HTR-8/SVneo (cell line): ENCODE measurements at regions not wholly inside any gene's neighbourhood (a gene's known extent, or its start where the extent isn't known, plus 50 kb on each side); places are given as distances from the start of the nearest gene placed in this dataset.

Experiments
- DNase-seq: peaks from one replicate; pipeline ENCODE4 v3.0.0; 2011; ENCODE audit warnings: low spot score, mixed read lengths; ENCODE audit not compliant: insufficient read length
- FAIRE-seq: peaks from 2 replicates; lab custom pipeline; 2011; peaks lifted over from hg19 to GRCh38; lab: Jason Lieb, UNC

DNA sequence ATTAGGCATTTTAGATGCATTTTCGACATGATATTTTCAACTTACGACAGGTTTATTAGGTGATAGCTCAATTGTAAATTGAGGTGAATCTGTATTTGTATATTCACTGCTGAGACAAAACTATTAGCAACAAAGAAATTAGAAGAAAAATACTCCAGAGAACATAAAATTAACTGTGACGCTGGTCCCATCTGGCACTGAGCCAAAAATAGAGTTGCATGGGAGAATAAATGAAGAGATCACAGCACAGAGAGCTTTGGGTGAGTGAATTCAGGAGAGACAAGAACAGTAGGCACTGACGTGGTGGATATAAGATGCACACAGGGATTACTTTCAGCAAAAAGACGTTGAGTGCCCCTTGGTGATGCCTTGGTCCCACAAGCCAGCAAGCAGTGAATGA lies 306.2 kb upstream of the RAB6C start:
- DNase-seq = no peak
- no peak for FAIRE-seq

GRCh38 chr2:129673847-129674711 lies 305.4 kb upstream of the RAB6C start:
- FAIRE-seq (no peak), DNase-seq (no peak)

GRCh38 chr2:129678751-129679150 lies 300.7 kb upstream of the RAB6C start:
- DNase-seq = no peak
- FAIRE-seq = no peak

- DNase-seq = no peak
- FAIRE-seq = no peak
Measured at GRCh38 chr2:129681788-129682187, 297.7 kb upstream of the RAB6C start.

GRCh38 chr2:129689653-129690448 lies 289.6 kb upstream of the RAB6C start:
- FAIRE-seq = no peak
- no peak for DNase-seq

GRCh38 chr2:129695496-129695895 lies 284.0 kb upstream of the RAB6C start:
- no peak for FAIRE-seq

GRCh38 chr2:129698593-129698992 lies 280.9 kb upstream of the RAB6C start:
- DNase-seq = no peak
- no peak for FAIRE-seq

More at GRCh38 chr2:129695496-129695895, 284.0 kb upstream of the RAB6C start:
- no peak for DNase-seq

DNA sequence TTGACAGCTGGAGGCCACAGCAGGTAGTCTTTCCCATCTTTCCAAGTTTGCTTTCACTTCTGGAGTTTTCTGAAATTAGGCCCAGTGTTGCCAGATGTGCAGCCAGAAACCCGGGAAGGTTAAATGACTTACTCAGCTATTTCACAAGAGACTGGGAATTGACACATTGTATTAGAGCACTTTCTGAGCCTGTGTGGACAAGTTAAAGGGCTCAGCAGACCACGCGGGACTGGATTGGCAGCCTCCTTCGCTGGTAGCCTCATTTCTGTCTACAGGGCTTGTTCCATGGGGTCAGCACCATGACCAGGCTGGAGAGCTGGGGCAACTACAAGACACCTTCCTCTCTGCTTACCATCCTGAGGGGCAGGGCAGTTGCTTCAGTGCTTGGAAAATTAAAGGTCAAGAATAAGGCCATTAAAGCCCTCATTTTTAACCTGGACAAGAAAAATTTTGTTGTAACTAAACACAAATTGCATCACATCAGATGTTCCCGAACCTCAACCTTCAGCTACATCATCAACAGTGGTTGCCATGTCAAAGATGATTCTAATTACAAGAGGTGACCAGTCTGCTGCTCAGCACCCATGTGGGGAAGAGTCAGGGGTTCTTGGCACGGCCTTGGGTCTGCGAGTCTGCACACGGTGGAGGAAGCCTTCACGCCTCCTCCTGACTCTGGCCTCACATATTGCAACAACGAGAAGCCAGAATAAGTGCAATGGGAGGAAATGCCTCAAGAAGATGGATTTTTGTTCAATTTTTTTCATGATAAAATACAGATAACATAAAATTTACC lies 279.5 kb upstream of the RAB6C start:
- no peak for FAIRE-seq
- DNase-seq = no peak

DNA sequence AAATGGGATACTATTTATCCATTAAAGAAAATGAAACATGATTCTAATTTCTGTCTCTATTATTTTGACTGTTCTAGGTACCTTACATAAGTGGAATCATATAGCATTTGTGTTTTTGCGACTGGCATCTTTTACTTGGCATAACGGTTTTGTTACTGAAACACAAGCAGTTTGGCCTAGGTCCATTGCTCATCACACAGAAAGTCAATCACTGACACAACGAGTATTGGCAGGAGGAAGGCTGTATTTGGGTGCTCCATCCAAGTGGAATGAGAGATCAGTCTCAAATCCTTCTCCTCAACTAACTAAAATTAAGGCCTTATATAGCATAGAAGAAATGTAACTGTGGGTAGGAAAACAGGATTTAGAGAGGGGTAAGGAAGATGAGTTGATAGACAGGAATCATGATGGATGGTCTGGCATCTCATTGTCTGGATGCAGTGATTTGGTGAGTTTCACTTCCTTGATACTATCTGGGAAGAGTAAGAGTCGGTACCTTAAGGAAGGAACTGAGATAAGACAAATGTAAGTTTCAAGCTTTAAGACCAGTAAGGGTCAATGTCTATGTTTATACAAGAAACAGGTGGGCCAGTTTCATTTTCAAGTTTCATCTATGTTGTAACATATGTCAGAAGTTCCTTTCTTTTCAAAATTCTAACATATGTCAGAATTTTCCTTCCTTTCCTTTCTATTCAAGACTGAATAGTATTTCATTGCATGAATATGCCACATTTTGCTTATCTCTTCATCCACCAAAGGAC lies 276.9 kb upstream of the RAB6C start:
- DNase-seq (no peak), FAIRE-seq (no peak)

- FAIRE-seq = no peak
Measured at GRCh38 chr2:129705085-129705484, 274.4 kb upstream of the RAB6C start.

GRCh38 chr2:129707800-129708199 lies 271.7 kb upstream of the RAB6C start:
- DNase-seq = no peak
- FAIRE-seq = no peak

More at GRCh38 chr2:129705085-129705484, 274.4 kb upstream of the RAB6C start:
- no peak for DNase-seq

- FAIRE-seq = no peak
Measured at GRCh38 chr2:129708221-129708967, 271.1 kb upstream of the RAB6C start.

DNA sequence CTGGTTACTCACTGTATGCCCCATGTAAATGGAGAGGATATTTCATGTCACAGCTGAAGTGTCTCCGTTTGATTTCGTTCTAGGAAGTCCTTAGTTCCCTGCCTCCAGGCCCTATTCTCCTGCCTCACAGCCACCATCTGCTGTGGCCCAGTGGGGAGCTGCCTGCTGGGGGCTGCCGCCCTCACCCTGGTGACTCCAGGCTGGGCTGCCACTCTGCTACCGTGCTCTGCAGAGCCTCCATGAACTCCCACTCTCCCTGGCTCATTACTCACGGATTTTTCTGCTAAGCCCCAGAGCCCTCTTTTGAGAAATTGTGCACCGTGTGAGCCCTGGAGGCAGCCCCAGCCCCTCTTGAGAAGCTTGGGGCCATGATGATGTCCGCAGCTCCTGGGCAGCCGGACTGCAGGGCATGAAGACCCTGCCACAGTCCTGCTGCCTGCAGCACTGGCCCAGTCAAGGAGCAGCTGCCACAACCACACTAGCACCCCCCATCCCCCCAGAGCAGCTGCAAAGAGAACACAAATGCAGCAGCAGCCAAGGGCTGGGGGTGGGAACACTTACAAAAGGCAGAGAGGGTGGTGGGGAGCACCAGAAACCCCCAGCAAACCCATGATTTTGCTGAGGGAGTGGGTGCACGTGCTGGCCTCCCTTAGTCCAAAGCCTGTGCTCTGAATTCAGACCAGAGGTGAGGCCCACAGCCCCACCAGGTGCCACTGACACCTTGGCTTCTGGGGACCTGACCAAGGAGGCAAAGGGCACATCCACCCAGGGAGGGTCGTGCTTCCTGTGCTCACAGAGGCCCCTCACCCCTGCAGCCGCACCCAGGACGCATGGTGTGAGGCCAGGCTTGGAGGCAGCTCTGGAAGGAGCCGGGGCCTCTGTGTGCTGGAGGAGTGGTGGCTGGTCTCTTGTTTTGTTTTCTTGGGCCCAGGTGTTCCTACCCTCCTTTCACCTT lies 270.2 kb upstream of the RAB6C start:
- no peak for FAIRE-seq

More at GRCh38 chr2:129708221-129708967, 271.1 kb upstream of the RAB6C start:
- no peak for DNase-seq

GRCh38 chr2:129709956-129710598 lies 269.4 kb upstream of the RAB6C start:
- DNase-seq (no peak), FAIRE-seq (no peak)

More for the DNA sequence above, 270.2 kb upstream of the RAB6C start:
- DNase-seq = no peak

- DNase-seq = no peak
- no peak for FAIRE-seq
Measured at GRCh38 chr2:129710670-129711495, 268.6 kb upstream of the RAB6C start.

- DNase-seq = no peak
Measured at GRCh38 chr2:129711816-129712675, 267.4 kb upstream of the RAB6C start.

More at GRCh38 chr2:129711816-129712675, 267.4 kb upstream of the RAB6C start:
- no peak for FAIRE-seq
